ENCODE measurements at regions not wholly inside any gene's neighbourhood (a gene's known extent, or its start where the extent isn't known, plus 50 kb on each side); places are given as distances from the start of the nearest gene placed in this dataset.

DNA sequence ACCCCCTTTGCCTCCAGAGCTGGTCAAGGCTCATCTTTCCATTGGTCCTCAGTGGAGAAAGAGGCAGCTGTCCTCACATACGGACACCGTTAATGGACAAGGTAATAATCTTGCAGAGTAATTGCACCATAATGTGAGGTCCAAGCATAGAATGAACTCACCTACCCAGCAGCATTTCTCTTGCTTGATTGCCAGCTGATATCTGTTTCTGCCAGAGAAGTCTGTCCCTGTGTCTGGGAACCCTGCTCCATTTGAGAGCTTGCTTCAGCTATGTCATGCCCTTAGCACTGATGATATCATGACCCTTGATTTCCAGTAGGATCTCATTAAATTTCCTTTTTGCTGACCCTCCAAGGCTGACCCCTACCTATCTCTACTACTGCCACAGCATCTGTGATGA is 154.6 kb downstream of the PIK3R1 start:
- no peak for DNase-seq (ENCODE audit: low read depth)
- TF ChIP-seq, protein P1, sequence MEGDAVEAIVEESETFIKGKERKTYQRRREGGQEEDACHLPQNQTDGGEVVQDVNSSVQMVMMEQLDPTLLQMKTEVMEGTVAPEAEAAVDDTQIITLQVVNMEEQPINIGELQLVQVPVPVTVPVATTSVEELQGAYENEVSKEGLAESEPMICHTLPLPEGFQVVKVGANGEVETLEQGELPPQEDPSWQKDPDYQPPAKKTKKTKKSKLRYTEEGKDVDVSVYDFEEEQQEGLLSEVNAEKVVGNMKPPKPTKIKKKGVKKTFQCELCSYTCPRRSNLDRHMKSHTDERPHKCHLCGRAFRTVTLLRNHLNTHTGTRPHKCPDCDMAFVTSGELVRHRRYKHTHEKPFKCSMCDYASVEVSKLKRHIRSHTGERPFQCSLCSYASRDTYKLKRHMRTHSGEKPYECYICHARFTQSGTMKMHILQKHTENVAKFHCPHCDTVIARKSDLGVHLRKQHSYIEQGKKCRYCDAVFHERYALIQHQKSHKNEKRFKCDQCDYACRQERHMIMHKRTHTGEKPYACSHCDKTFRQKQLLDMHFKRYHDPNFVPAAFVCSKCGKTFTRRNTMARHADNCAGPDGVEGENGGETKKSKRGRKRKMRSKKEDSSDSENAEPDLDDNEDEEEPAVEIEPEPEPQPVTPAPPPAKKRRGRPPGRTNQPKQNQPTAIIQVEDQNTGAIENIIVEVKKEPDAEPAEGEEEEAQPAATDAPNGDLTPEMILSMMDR (IDR thresholded peaks at IDR 0.05; ENCODE audit: insufficient read depth, low read length) = no peak
- H3K4me3 ChIP-seq (ENCODE audit: low read depth, low read length) = no peak overlapping the region

DNA sequence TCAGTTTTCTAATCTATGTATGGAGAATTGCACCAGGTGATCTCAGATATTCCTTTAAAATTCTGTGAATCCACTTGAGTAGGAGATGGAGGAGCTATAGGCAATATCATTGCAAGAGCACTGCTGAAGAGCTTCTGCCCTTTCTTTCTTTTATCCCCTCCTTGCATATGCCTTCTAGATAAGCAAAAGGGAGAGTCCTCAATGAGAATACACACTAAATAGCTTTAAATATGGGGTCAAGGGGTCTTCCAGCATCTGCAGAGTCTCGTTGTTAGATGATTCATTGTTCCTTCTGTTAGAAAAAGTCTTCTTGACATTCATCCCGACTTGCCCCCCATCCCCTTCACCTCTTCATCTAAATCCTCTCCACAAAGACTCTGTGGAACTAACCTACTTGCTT is 156.1 kb downstream of the PIK3R1 start:
- no peak for DNase-seq (ENCODE audit: low read depth)
- TF ChIP-seq, protein P1 (IDR thresholded peaks at IDR 0.05; ENCODE audit: insufficient read depth, low read length) = no peak
- no peak overlapping the region for H3K4me3 ChIP-seq (ENCODE audit: low read depth, low read length)

GRCh38 chr5:68372161-68372560 is 156.6 kb downstream of the PIK3R1 start:
- TF ChIP-seq, protein P1 (IDR thresholded peaks at IDR 0.05; ENCODE audit: insufficient read depth, low read length) = no peak
- H3K4me3 ChIP-seq (ENCODE audit: low read depth, low read length) = no peak overlapping the region
- no peak for DNase-seq (ENCODE audit: low read depth)

DNA sequence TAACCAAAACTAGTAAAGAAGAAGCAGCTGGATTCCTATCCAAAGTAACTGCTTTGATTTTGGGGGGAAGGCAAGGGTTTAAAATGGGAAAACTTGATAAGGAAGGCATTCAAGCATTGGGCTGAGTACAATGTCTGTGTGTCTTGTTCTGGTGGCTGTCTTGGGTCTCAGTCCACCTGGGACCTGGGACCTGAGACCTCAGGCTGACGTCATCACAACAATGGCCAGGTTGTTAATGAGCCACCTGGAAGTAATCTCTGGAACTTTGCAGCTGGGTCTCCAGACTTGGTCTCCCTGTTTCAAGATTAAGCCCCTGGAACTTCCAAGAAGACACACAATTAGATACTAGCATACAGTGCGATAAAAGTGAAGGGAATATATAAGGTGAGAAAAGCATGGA is 157.5 kb downstream of the PIK3R1 start:
- no peak overlapping the region for H3K4me3 ChIP-seq (ENCODE audit: low read depth, low read length)
- TF ChIP-seq, protein P1 (IDR thresholded peaks at IDR 0.05; ENCODE audit: insufficient read depth, low read length) = no peak
- no peak for DNase-seq (ENCODE audit: low read depth)

DNA sequence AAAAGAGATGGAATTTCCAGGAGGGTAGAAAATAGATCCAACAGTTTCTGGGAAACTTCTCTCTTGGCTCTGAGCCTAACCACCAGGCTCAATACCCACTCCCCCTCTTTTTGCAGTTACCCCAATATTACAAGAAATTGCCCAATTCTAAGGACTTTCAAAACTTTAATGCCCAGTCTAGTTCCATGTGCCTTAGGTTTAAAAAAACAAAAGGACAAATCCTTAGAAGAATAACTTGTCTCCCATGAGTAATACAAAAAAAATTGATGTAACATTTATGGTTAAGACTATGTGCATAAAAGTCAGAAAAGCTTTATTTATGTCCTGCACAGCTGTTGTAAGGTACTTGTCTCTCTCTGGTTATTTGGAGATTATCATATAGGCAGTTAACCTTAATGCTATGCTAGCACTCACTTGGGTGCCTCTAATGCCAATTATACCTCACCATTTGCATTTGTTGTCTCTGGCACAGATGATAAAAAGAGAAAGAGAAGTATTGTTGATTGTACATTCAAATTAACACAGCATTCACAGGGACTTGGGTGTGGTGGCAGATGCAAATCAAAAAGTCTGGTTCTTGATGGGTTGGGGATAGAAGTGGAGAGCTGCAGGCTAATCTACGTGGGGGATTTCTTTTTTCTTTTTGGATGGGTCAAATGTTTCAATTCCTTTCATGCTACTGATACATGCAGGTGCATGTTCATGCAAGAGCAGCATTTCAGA is 159.4 kb downstream of the PIK3R1 start:
- TF ChIP-seq, protein P1 (IDR thresholded peaks at IDR 0.05; ENCODE audit: insufficient read depth, low read length) = no peak
- H3K4me3 ChIP-seq (ENCODE audit: low read depth, low read length) = no peak overlapping the region
- DNase-seq (ENCODE audit: low read depth) = peak; percentile 54

DNA sequence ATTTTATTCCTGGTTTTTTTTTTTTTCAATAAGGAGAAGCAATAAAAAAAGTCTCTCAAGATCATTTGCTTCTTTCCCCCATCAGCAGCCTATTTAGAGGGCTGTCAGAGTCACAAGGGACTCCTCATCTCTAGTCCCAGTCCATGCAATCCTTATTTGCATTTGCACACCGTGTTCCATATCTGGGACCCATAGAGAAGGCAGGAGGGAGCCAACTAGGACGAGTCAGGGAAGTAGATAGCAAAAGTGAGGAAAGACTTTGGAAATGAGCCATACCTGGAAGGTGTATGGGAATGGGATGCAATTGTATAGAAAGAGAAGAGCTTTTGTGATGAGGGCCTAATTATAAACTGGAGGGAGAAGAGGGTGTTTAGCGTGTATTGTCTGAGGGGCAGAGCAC is 160.0 kb downstream of the PIK3R1 start:
- DNase-seq (ENCODE audit: low read depth) = no peak
- TF ChIP-seq, protein P1 (IDR thresholded peaks at IDR 0.05; ENCODE audit: insufficient read depth, low read length) = no peak
- H3K4me3 ChIP-seq (ENCODE audit: low read depth, low read length) = no peak overlapping the region

DNA sequence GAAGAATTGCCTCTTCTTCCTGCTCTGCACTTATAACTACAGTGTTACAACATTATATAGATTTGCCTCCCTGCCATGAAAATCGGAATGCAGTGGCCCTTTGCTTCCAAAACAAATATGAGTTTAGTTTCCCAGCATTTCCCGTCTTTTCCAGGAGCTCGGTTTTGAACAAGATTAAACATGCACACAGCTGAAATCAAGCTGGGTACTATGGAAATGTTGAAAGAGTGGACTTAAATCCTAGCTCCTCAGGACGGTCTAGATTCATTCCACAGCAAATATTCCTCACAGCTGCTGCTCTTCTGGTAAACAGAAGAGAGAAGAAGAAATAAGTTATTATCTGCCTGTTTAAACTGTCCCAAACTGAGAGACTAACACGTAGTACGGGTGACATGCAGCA is 161.4 kb downstream of the PIK3R1 start:
- TF ChIP-seq, protein P1 (IDR thresholded peaks at IDR 0.05; ENCODE audit: insufficient read depth, low read length) = no peak
- no peak overlapping the region for H3K4me3 ChIP-seq (ENCODE audit: low read depth, low read length)
- peak; percentile 59 for DNase-seq (ENCODE audit: low read depth)

Data from fibroblast of the aortic adventitia (primary cell).